NCI-H1105 treated with DMSO at 0.1 percent for 48 hours (cell line): ENCODE measurements at regions not wholly inside any gene's neighbourhood (a gene's known extent, or its start where the extent isn't known, plus 50 kb on each side); places are given as distances from the start of the nearest gene placed in this dataset.

Experiments
- DNase-seq: peaks from one replicate; lab custom pipeline; 2025; lab: John Stamatoyannopoulos, UW

GRCh38 chr16:85562093-85562786 is 50.9 kb upstream of the GSE1 start:
- DNase-seq, result no peak

GRCh38 chr16:85563034-85563433 is 50.1 kb upstream of the GSE1 start:
- no peak for DNase-seq
